A549 (cell line): ENCODE measurements at regions not wholly inside any gene's neighbourhood (a gene's known extent, or its start where the extent isn't known, plus 50 kb on each side); places are given as distances from the start of the nearest gene placed in this dataset.

Experiments
- ATAC-seq, 2 experiments: fragments of 200-7000 bp in 1 of 2; fragments of >200 bp in 1 of 2; cut with Nextera tagmentation in 1 of 2; cut with Tn5 transposase in 1 of 2; 3 replicates each; pipeline versions ENCODE4 v1.8.0 to v1.9.1; 2018 to 2020; ENCODE audit warnings: mild to moderate bottlenecking in 1 of 2, moderate library complexity in 1 of 2
- CTCF ChIA-PET: fragments of 300-600 bp; sonication (Branson Sonifier 250); formaldehyde crosslinking; extraction: SDS; loops from one replicate; lab custom pipeline; 2021; ENCODE audit warnings: antibody characterized with exemption, inconsistent platforms; lab: Yijun Ruan, JAX
- POLR2A ChIA-PET: fragments of 350-600 bp; formaldehyde crosslinking; extraction: SDS; loops from one replicate; lab custom pipeline; 2021; ENCODE audit warnings: antibody characterized with exemption, inconsistent platforms; lab: Yijun Ruan, JAX
- DNase-seq, 2 experiments: peaks; one replicate each; pipeline versions ENCODE4 v3.0.0 to v3.0.0-alpha.2; 2011 to 2016; ENCODE audit warnings: low read depth in 1 of 2, low spot score in 1 of 2
- FAIRE-seq: peaks from 2 replicates; lab custom pipeline; 2011; peaks lifted over from hg19 to GRCh38; lab: Jason Lieb, UNC
- H3K27ac ChIP-seq, 2 experiments: fragments of >200 bp; sonication (Bioruptor Twin); formaldehyde crosslinking; 3 replicates each; pipeline ENCODE4 v1.5.1; 2016 to 2017
- H3K4me1 ChIP-seq: fragments of >200 bp; sonication (Bioruptor Twin); formaldehyde crosslinking; 3 replicates; pipeline ENCODE4 v1.6.1; 2016
- H3K4me2 ChIP-seq: fragments of >200 bp; sonication (Bioruptor Twin); formaldehyde crosslinking; 3 replicates; pipeline ENCODE4 v1.6.1; 2016
- H3K4me3 ChIP-seq: fragments of >200 bp; sonication (Bioruptor Twin); formaldehyde crosslinking; 3 replicates; pipeline ENCODE4 v1.5.1; 2016
- H3K9me3 ChIP-seq: fragments of >200 bp; sonication (Bioruptor Twin); formaldehyde crosslinking; 3 replicates; pipeline ENCODE4 v1.6.1; 2016
- BHLHE40 ChIP-seq: IDR thresholded peaks from 2 replicates; pipeline ENCODE4 v1.6.1; 2012; ENCODE audit warnings: low read depth, low read length, inconsistent platforms
- CBX2 ChIP-seq: fragments of 200-600 bp; sonication (generic); IDR thresholded peaks from 2 replicates; pipeline ENCODE4 v1.6.1; 2016; ENCODE audit warnings: low read depth, mild to moderate bottlenecking, borderline replicate concordance
- CEBPB ChIP-seq, 2 experiments: fragments of >200 bp in 1 of 2; sonication (Bioruptor Twin) in 1 of 2; formaldehyde crosslinking in 1 of 2; IDR thresholded peaks; 2 replicates each; pipeline ENCODE4 v1.6.1; 2012 to 2016
- CHD4 ChIP-seq: fragments of 200-600 bp; sonication (generic); IDR thresholded peaks from 2 replicates; pipeline ENCODE4 v1.6.1; 2016; ENCODE audit warnings: antibody characterized with exemption, mild to moderate bottlenecking, borderline replicate concordance
- CTCF ChIP-seq: fragments of >200 bp; sonication (Bioruptor Twin); formaldehyde crosslinking; IDR thresholded peaks from 3 replicates; pipeline ENCODE4 v1.5.1; 2016
- EHMT2 ChIP-seq: fragments of 200-600 bp; sonication (generic); IDR thresholded peaks from 2 replicates; pipeline ENCODE4 v1.6.1; 2016; ENCODE audit warnings: antibody characterized with exemption, low read depth, mild to moderate bottlenecking, moderate library complexity
- FOSL2 ChIP-seq, 2 experiments: fragments of 450-650 bp in 1 of 2; fragments of >200 bp in 1 of 2; sonication (Bioruptor Twin) in 1 of 2; formaldehyde crosslinking; IDR thresholded peaks; 2 replicates each; pipeline versions ENCODE4 v1.5.0 to v1.6.1; 2016 to 2020; ENCODE audit warnings: mild to moderate bottlenecking in 1 of 2, moderate library complexity in 1 of 2
- JUNB ChIP-seq: fragments of >200 bp; sonication (Bioruptor Twin); formaldehyde crosslinking; IDR thresholded peaks from 2 replicates; pipeline ENCODE4 v1.6.1; 2016
- MAFK ChIP-seq: fragments of 450-650 bp; IDR thresholded peaks from 2 replicates; pipeline ENCODE4 v1.6.1; 2014; ENCODE audit not compliant: partially characterized antibody
- NFE2L2 ChIP-seq: fragments of 150-350 bp; conservative IDR thresholded peaks from 2 replicates; pipeline ENCODE4 v1.6.1; 2014; ENCODE audit warnings: low read length
- NPAS2 ChIP-seq: fragments of 250-450 bp; sonication (Bioruptor Pico); IDR thresholded peaks from 2 replicates; pipeline ENCODE4 v1.8.0; 2022; ENCODE audit warnings: mild to moderate bottlenecking, moderate library complexity, borderline replicate concordance
- POLR2AphosphoS2 ChIP-seq: conservative IDR thresholded peaks from 2 replicates; pipeline ENCODE4 v1.6.1; 2012; ENCODE audit warnings: low read length, improper control_type of control experiment, inconsistent platforms
- RAD21 ChIP-seq, 2 experiments: fragments of >200 bp in 1 of 2; sonication (Bioruptor Twin) in 1 of 2; formaldehyde crosslinking in 1 of 2; IDR thresholded peaks in 1 of 2; conservative IDR thresholded peaks in 1 of 2; 2 replicates in 1 of 2; 3 replicates in 1 of 2; pipeline ENCODE4 v1.6.1; 2012 to 2018; ENCODE audit warnings: inconsistent platforms in 1 of 2
- ZC3H11A ChIP-seq: fragments of 450-650 bp; IDR thresholded peaks from 2 replicates; pipeline ENCODE4 v1.6.1; 2014; ENCODE audit warnings: antibody characterized with exemption, mild to moderate bottlenecking
- WGBS: methylation state at CpG from one replicate; pipeline ENCODE4 v1.1.6; 2017; ENCODE audit errors: missing lambda C conversion rate; 5-methylcytosine and 5-hydroxymethylcytosine counted together

- Histone ChIP-seq H3K4me3 (no peak overlapping the region), H3K27ac (no peak overlapping the region), H3K9me3 (no peaks in the 10 kb centered on the region), H3K4me2 (no peak overlapping the region), H3K4me1 (no peaks in the 10 kb centered on the region)
- ATAC-seq (no peak), FAIRE-seq (no peak), DNase-seq (no peak)
- CTCF ChIA-PET = interaction anchor here (0.5 kb wide), 1 partner anchor 536 kb away, joined by 3 read pairs; no protein-coding TSS in a partner anchor
- no peak for TF ChIP-seq NFE2L2
- TF ChIP-seq BHLHE40 = no peak
- no peak for TF ChIP-seq RAD21 (conservative IDR thresholded peaks at IDR 0.05 in 1 of 2, IDR thresholded peaks at IDR 0.05 in 1 of 2)
- no peak for TF ChIP-seq FOSL2 (IDR thresholded peaks at IDR 0.05)
- TF ChIP-seq FOSL2 (CRISPR knock-in tag; IDR thresholded peaks at IDR 0.05) = no peak
- TF ChIP-seq JUNB = no peak
- TF ChIP-seq NPAS2 (CRISPR knock-in tag) = no peak
- peak; percentile 69 for TF ChIP-seq MAFK
- no peak for TF ChIP-seq ZC3H11A
- WGBS = 71% methylated on average over 16 of the region's 17 CpGs
- POLR2A ChIA-PET = no interaction called here
Measured at GRCh38 chr22:47627556-47628253, 865.3 kb downstream of the TBC1D22A start.

GRCh38 chr22:47626428-47627390 is 864.3 kb downstream of the TBC1D22A start:
- FAIRE-seq (no peak), DNase-seq (peak in 1 of 2 experiments; percentile 25), ATAC-seq (peak in 1 of 2 experiments; percentile 47; a peak in 2 of 6 replicates)
- Histone ChIP-seq H3K4me2 (no peak overlapping the region), H3K4me3 (no peak overlapping the region), H3K4me1 (no peaks in the 10 kb centered on the region), H3K27ac (no peak overlapping the region), H3K9me3 (no peaks in the 10 kb centered on the region)
- ChIA-PET POLR2A (no interaction called here), CTCF (no interaction called here)
- 54% methylated on average over 13 of the region's 15 CpGs for WGBS
- TF ChIP-seq RAD21 (conservative IDR thresholded peaks at IDR 0.05 in 1 of 2, IDR thresholded peaks at IDR 0.05 in 1 of 2) = peak in 1 of 2 experiments; percentile 32; a peak in 2 of 5 replicates
- no peak for TF ChIP-seq CHD4

- no peak overlapping the region for H3K4me3 ChIP-seq
- H3K9me3 ChIP-seq = no peaks in the 10 kb centered on the region
- no peak overlapping the region for H3K27ac ChIP-seq
- no peak for DNase-seq
- H3K4me1 ChIP-seq = no peaks in the 10 kb centered on the region
- WGBS = 72% methylated on average over 23 of the region's 30 CpGs
- POLR2A ChIA-PET = no interaction called here
- TF ChIP-seq CBX2 = no peak
- TF ChIP-seq EHMT2 = no peak
- TF ChIP-seq ZC3H11A = no peak
- no peak for TF ChIP-seq POLR2AphosphoS2
- TF ChIP-seq CEBPB (IDR thresholded peaks at IDR 0.05) = no peak
- TF ChIP-seq CTCF = no peak
- CTCF ChIA-PET = no interaction called here
- no peak for FAIRE-seq
- no peak overlapping the region for H3K4me2 ChIP-seq
- ATAC-seq = no peak
Measured at GRCh38 chr22:47625531-47626427, 863.3 kb downstream of the TBC1D22A start.
